Activated CD4-positive, alpha-beta T cell treated with anti-CD3 and anti-CD28 coated beads for 24 hours (primary cell): ENCODE measurements at regions not wholly inside any gene's neighbourhood (a gene's known extent, or its start where the extent isn't known, plus 50 kb on each side); places are given as distances from the start of the nearest gene placed in this dataset.

Source experiments
- DNase-seq, 2 donors: peaks; one replicate each; pipeline ENCODE4 v3.0.0-alpha.2; 2020; ENCODE audit warnings: low read depth in 2 of 2

DNA sequence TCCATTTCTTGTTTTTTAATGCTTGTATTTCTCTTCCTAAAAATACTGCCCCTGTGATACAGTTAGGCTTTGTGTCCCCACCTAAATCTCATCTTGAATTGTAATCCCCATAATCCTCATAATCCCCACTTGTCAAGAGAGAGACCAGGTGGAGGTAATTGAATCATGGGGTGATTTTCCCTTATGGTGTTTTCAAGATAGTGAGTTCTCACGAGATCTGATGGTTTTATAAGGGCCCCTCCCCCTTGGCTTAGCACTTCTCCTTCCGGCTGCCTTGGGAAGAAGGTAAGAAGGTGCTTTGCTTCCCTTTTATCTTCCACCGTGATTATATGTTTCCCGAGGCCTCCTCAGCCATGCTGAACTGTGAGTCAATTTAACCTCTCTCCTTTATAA is 227.4 kb downstream of the MAN2A1 start:
- no peak for DNase-seq

- no peak for DNase-seq
Measured at GRCh38 chr5:109917966-109918365, 228.2 kb downstream of the MAN2A1 start.

- no peak for DNase-seq
Measured at GRCh38 chr5:109920736-109921135, 231.0 kb downstream of the MAN2A1 start.

- no peak for DNase-seq
Measured at GRCh38 chr5:109921735-109922380, 232.1 kb downstream of the MAN2A1 start.

DNA sequence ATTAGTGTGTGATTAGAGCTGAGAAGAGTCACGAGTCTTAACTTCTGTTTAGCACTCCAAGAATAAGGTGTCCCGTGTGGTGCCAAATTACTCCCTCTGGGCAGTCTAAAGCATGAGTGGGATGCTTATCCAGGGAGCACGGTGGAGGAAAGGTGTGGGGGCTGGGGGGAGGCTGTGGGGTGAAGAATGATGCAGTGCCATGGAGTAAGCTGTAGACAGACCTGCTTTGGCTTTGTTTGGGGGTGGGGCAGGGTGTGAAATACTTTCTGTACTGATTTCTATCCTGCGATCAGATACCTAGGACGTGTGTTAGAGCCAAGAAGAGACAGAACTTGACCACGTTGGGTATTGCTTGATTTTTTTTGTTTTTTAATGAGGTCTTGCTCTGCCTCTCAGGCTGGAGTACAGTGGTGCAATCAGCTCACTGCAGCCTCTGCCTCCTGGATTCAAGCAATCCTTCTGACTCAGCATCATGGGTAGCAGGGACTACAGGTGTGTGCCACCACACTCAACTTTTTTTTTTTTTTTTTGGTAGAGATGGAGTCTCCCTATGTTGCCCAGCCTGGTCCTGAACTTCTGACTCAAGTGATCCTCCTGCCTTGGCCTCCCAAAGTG is 232.8 kb downstream of the MAN2A1 start:
- no peak for DNase-seq

- DNase-seq, result no peak
Measured at GRCh38 chr5:109923205-109923604, 233.5 kb downstream of the MAN2A1 start.

DNA sequence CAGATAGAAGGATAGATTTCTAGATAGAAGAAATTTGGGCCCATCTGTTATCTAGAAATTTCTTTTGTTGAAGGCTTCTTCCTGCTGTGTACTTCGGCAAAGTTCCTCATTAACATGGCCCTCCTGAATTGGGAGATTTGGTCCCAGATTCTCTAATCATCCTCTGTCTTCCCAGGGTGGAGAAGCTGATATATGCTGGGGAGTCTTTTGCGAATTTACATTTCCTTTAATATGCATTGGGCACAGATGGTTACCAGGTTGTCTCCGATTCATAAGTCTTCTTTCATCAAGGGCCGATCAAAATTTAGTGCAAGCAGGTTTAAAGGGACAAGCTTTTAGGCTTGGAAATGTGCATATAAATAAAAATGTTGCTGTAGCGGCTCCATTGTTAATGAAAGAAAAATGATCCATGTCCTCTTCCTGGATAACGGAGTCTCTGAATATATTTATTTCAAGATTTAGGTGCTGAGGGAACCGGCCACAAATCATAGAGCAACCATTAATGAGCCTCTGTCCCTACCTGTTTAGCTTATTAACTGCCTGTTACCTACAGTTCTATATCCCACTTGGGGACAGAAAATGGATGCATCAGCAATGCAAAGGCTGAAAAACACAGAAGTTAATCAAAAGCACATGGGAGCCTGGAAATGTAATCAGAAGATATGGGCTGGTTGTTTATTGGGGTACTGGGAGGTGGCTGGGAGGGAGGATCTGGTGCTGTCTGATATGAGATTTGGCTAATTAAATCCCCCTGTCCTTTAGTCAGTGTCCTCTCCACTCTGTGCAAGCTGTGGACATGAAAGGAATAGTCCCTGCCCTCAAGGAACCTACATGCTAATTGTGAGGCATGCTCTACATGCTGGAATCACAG is 234.7 kb downstream of the MAN2A1 start:
- no peak for DNase-seq

DNA sequence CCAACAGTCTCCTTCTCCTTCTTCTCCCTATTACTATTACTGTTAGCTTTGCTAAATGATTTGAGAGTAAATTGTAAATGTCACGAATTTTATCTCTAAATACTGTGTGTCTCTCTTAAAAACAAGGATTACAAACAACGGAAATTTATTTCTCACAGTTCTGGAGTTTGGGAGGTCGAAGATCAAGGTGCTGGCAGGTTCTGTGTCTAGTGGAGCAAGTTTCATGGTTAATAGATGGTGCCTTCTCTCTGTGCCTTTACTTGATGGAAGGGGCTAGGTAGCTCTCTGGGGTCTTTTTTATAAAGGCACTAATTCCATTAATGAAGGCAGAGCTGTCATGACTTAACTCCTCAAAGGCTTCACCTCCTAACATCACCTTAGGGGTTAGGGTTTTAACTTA is 237.9 kb downstream of the MAN2A1 start:
- DNase-seq, result no peak

DNA sequence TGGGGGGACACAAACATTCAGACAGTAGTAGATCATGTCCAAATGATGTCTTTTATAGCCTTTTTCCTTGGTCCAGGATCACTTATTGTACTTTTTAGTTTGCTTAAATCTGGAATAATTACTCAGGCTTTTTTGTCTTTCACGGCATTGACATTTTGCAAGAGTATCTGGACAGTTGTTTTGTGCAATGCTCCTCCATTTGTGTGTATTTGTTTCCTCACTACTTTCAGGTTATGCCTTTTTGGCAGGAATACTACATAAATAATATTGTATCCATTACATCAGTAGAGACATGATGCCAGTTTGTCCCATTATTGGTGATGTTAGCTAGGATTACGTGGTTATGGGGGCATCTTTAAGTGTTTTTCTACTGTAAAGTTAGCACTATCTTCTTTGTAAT is 238.3 kb downstream of the MAN2A1 start:
- no peak for DNase-seq

GRCh38 chr5:109928811-109929210 is 239.1 kb downstream of the MAN2A1 start:
- DNase-seq, result no peak

- DNase-seq, result no peak
Measured at GRCh38 chr5:109929376-109929775, 239.6 kb downstream of the MAN2A1 start.

GRCh38 chr5:109929911-109930310 is 240.2 kb downstream of the MAN2A1 start:
- no peak for DNase-seq

DNA sequence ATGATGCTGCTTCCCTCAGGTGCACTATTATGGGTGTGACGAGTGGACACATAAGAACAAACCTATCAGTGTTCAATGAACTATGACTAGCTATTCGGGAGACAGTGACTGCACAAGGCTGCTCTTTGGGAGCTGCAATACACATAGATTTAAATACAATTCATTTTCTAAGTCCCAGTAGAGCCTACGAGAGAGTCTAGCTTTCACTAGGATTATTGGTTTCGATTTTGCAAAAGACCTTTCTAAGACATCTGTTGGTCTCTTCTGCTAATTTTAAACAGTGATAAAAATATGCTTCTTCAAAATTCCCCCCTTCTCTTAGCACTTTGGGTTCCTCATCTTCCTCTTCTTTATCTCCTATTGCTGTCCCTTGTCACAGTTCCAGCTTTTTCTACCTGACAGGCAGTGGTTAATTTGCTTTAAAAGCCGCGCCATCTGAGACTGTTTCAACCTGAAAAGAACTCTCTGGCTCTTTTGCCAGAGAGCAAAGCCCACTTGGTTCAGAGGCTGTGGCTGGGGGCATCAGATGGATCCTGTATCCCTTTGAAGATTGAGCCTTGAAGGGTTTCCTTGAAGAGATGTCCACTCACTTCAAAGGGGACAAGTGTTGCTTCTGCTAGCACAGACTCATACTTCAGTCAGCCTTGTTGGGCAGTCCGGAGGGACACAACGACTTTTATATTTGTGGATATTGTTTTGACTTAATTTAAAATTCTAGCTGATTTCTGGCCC is 241.5 kb downstream of the MAN2A1 start:
- DNase-seq, result no peak

- DNase-seq, result no peak
Measured at GRCh38 chr5:109935833-109936490, 246.2 kb downstream of the MAN2A1 start.

- peak in 1 of 2 donors; percentile 23 for DNase-seq
Measured at GRCh38 chr5:109936996-109937395, 247.3 kb downstream of the MAN2A1 start.

DNA sequence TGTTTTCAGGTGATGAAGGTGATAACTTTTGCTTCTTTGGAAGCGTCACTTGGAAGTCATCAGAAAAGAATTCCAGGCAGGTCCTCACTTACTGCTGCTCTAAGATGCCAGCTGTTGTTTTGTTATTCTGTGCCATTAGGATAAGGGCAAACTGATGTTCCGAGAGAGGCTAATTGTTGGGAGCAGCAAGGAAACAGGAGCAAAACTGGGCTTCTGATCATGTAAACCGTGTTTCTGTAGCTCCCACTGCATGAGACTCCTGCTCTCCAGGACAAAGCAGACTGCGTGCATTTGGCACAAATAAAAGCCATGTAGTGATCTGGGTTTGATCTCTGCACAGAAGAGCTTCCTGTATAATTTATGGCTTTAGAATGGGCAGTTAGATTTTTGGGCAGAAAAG is 248.2 kb downstream of the MAN2A1 start:
- no peak for DNase-seq

GRCh38 chr5:109938453-109938852 is 248.7 kb downstream of the MAN2A1 start:
- DNase-seq, result no peak

- DNase-seq, result no peak
Measured at GRCh38 chr5:109939116-109939682, 249.5 kb downstream of the MAN2A1 start.

DNA sequence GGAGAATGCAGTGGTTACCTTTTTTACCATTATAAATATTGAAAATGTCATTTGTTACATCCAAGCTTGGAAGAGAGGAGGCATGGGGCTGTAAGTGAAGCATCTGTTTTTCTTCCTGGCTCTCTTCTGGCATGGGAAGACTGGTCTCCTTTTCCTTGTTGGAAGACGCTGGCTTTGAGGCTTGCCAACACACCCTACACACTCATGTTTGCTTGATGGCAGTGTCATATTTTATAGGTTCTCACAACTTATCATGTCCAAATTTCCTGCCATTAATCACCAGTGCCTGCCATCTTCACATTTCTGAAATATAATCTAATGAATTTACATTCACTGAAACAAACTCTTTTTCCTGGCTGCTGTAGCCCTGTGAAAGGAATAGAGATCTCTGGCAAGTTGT is 252.9 kb downstream of the MAN2A1 start:
- no peak for DNase-seq

GRCh38 chr5:109943701-109944235 is 254.0 kb downstream of the MAN2A1 start:
- no peak for DNase-seq

DNA sequence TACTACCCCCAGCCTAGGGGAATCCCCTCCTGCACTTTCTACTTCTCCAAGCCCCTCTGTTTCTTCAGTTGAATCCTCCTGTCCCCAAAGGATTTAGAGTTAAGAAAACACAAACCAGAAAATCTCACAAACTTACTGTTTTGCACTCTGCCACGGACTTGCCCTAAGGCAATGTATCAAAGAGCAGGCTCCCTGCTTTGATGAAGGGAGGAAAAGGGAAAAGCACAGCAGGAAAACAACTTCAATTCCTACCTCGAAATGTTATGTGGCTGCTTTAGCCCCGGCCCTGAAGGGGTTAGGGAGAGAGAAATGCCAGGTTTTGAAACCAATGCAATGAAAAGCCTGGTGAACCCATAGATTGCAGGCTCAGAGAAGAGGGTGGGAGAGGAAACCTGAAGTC is 254.7 kb downstream of the MAN2A1 start:
- DNase-seq, result no peak
